ENCODE measurements at regions not wholly inside any gene's neighbourhood (a gene's known extent, or its start where the extent isn't known, plus 50 kb on each side); places are given as distances from the start of the nearest gene placed in this dataset.

GRCh38 chr15:38174691-38175090 is 77.9 kb upstream of the SPRED1 start:
- Histone ChIP-seq H3K27me3 (no peaks in the 10 kb centered on the region), H3K4me3 (no peak overlapping the region), H3K9me3 (no peaks in the 10 kb centered on the region), H3K36me3 (no peaks in the 10 kb centered on the region), H3K4me1 (peaks cover 3% of the 10 kb centered on the region), H3K27ac (no peak overlapping the region)
- WGBS = 93% methylated on average over 1 of the region's 1 CpG
- no peak for DNase-seq (ENCODE audit: low spot score in 2 of 2)
- TF ChIP-seq CTCF (IDR thresholded peaks at IDR 0.05) (no peak), EP300 (IDR thresholded peaks at IDR 0.05) (no peak), POLR2AphosphoS5 (IDR thresholded peaks at IDR 0.05) (no peak), POLR2A (IDR thresholded peaks at IDR 0.05) (no peak)

- H3K4me1 ChIP-seq = no peaks in the 10 kb centered on the region
- no peak overlapping the region for H3K4me3 ChIP-seq
- H3K36me3 ChIP-seq = no peaks in the 10 kb centered on the region
- H3K27me3 ChIP-seq = no peaks in the 10 kb centered on the region
- TF ChIP-seq POLR2A (IDR thresholded peaks at IDR 0.05) (no peak), EP300 (IDR thresholded peaks at IDR 0.05) (no peak), CTCF (IDR thresholded peaks at IDR 0.05) (no peak), POLR2AphosphoS5 (IDR thresholded peaks at IDR 0.05) (no peak)
- H3K27ac ChIP-seq = no peak overlapping the region
- no peak for DNase-seq (ENCODE audit: low spot score in 2 of 2)
- no peaks in the 10 kb centered on the region for H3K9me3 ChIP-seq
- 76% methylated on average over 4 of the region's 4 CpGs for WGBS
Measured at GRCh38 chr15:38176155-38176554, 76.5 kb upstream of the SPRED1 start.

- no peak overlapping the region for H3K4me3 ChIP-seq
- H3K27ac ChIP-seq = no peak overlapping the region
- no peaks in the 10 kb centered on the region for H3K27me3 ChIP-seq
- TF ChIP-seq CTCF (IDR thresholded peaks at IDR 0.05) = no peak
- no peak for TF ChIP-seq EP300 (IDR thresholded peaks at IDR 0.05)
- TF ChIP-seq POLR2AphosphoS5 (IDR thresholded peaks at IDR 0.05) = no peak
- TF ChIP-seq POLR2A (IDR thresholded peaks at IDR 0.05) = no peak
- no peaks in the 10 kb centered on the region for H3K36me3 ChIP-seq
- no peaks in the 10 kb centered on the region for H3K9me3 ChIP-seq
- no peak for DNase-seq (ENCODE audit: low spot score in 2 of 2)
- H3K4me1 ChIP-seq = no peaks in the 10 kb centered on the region
Measured at GRCh38 chr15:38176691-38177090, 75.9 kb upstream of the SPRED1 start.

GRCh38 chr15:38182900-38183299 is 69.7 kb upstream of the SPRED1 start:
- H3K36me3 ChIP-seq = no peaks in the 10 kb centered on the region
- H3K27ac ChIP-seq = no peak overlapping the region
- 69% methylated on average over 3 of the region's 3 CpGs for WGBS
- TF ChIP-seq POLR2A (IDR thresholded peaks at IDR 0.05) = no peak
- no peak for TF ChIP-seq EP300 (IDR thresholded peaks at IDR 0.05)
- no peak for TF ChIP-seq POLR2AphosphoS5 (IDR thresholded peaks at IDR 0.05)
- no peak for TF ChIP-seq CTCF (IDR thresholded peaks at IDR 0.05)
- H3K9me3 ChIP-seq = no peaks in the 10 kb centered on the region
- DNase-seq (ENCODE audit: low spot score in 2 of 2) = no peak
- H3K4me1 ChIP-seq = no peaks in the 10 kb centered on the region
- H3K4me3 ChIP-seq = no peak overlapping the region
- no peaks in the 10 kb centered on the region for H3K27me3 ChIP-seq

- DNase-seq (ENCODE audit: low spot score in 2 of 2) = no peak
- no peaks in the 10 kb centered on the region for H3K4me1 ChIP-seq
- no peaks in the 10 kb centered on the region for H3K36me3 ChIP-seq
- no peak overlapping the region for H3K4me3 ChIP-seq
- no peak overlapping the region for H3K27ac ChIP-seq
- TF ChIP-seq POLR2AphosphoS5 (IDR thresholded peaks at IDR 0.05) = no peak
- no peak for TF ChIP-seq POLR2A (IDR thresholded peaks at IDR 0.05)
- TF ChIP-seq CTCF (IDR thresholded peaks at IDR 0.05) = no peak
- no peak for TF ChIP-seq EP300 (IDR thresholded peaks at IDR 0.05)
- H3K27me3 ChIP-seq = no peaks in the 10 kb centered on the region
- 89% methylated on average over 3 of the region's 3 CpGs for WGBS
- no peaks in the 10 kb centered on the region for H3K9me3 ChIP-seq
Measured at GRCh38 chr15:38186507-38186906, 66.1 kb upstream of the SPRED1 start.

Measured in suprapubic skin (tissue), 4 donors.